Esophagus squamous epithelium (tissue), 4 donors: ENCODE measurements at regions not wholly inside any gene's neighbourhood (a gene's known extent, or its start where the extent isn't known, plus 50 kb on each side); places are given as distances from the start of the nearest gene placed in this dataset.
"Not testable (repeated sequence)": the region's sequence is repeated elsewhere in the genome, so short reads cannot be mapped to it uniquely, and the experiment has no call there.

Experiments
- CTCF ChIP-seq, 6 experiments: fragments of 450-650 bp in 4 of 6; fragments of 200-600 bp in 2 of 6; sonication (generic) in 2 of 6; IDR thresholded peaks; one replicate each; pipeline ENCODE4 v1.5.1; 2016 to 2019; ENCODE audit warnings: antibody characterized with exemption in 6 of 6, mild to moderate bottlenecking in 4 of 6, moderate library complexity in 4 of 6
- POLR2A ChIP-seq, 4 donors: fragments of 450-650 bp; IDR thresholded peaks; one replicate each; pipeline ENCODE4 v1.6.1; 2017; ENCODE audit warnings: antibody characterized with exemption in 4 of 4, mild to moderate bottlenecking in 4 of 4, moderate library complexity in 3 of 4

- not testable (repeated sequence) for TF ChIP-seq CTCF, POLR2A (IDR thresholded peaks at IDR 0.05)
Observed at GRCh38 chr4:118447397-118447796, 94.6 kb upstream of the PRSS12 start.
